Spleen (tissue), 11 donors: ENCODE measurements at regions not wholly inside any gene's neighbourhood (a gene's known extent, or its start where the extent isn't known, plus 50 kb on each side); places are given as distances from the start of the nearest gene placed in this dataset.

Experiments used
- DNase-seq: peaks from one replicate; pipeline ENCODE4 v3.0.0-alpha.2; 2020
- H3K27ac ChIP-seq, 8 donors: fragments of 200-600 bp; sonication (generic) in 7 of 8; 1 replicate in 4 of 8; 2 replicates in 4 of 8; pipeline versions ENCODE4 v1.5.0 to v1.8.0; 2016 to 2021; ENCODE audit warnings: inconsistent platforms in 4 of 8, mild to moderate bottlenecking in 4 of 8, moderate library complexity in 1 of 8
- H3K27me3 ChIP-seq, 7 donors: fragments of 200-600 bp; sonication (generic) in 6 of 7; replicated peaks in 1 of 7; 1 replicate in 4 of 7; 2 replicates in 3 of 7; pipeline versions ENCODE4 v1.5.0 to v1.8.0; 2016 to 2021; ENCODE audit warnings: inconsistent platforms in 3 of 7, mild to moderate bottlenecking in 1 of 7
- H3K36me3 ChIP-seq, 6 donors: fragments of 200-600 bp; sonication (generic) in 5 of 6; 1 replicate in 4 of 6; 2 replicates in 2 of 6; pipeline versions ENCODE4 v1.5.0 to v1.8.0; 2016 to 2021; ENCODE audit warnings: inconsistent platforms in 2 of 6
- H3K4me1 ChIP-seq, 6 donors: fragments of 200-600 bp; sonication (generic) in 5 of 6; 1 replicate in 3 of 6; 2 replicates in 3 of 6; pipeline versions ENCODE4 v1.5.0 to v1.8.0; 2016 to 2021; ENCODE audit warnings: inconsistent platforms in 3 of 6
- H3K4me3 ChIP-seq, 8 donors: fragments of 200-600 bp; sonication (generic) in 7 of 8; 1 replicate in 4 of 8; 2 replicates in 4 of 8; pipeline versions ENCODE4 v1.5.0 to v1.8.0; 2016 to 2021; ENCODE audit warnings: inconsistent platforms in 4 of 8, mild to moderate bottlenecking in 4 of 8, moderate library complexity in 2 of 8
- H3K9me3 ChIP-seq, 8 donors: fragments of 200-600 bp; sonication (generic) in 7 of 8; 1 replicate in 4 of 8; 2 replicates in 4 of 8; pipeline versions ENCODE4 v1.5.0 to v1.8.0; 2016 to 2021; ENCODE audit warnings: inconsistent platforms in 4 of 8
- CTCF ChIP-seq, 11 experiments: fragments of 200-600 bp in 7 of 11; fragments of 450-650 bp in 4 of 11; sonication (generic) in 4 of 11; IDR thresholded peaks in 8 of 11; conservative IDR thresholded peaks in 3 of 11; 1 replicate in 7 of 11; 2 replicates in 4 of 11; pipeline versions ENCODE4 v1.4.0 to v1.8.0; 2016 to 2021; ENCODE audit warnings: antibody characterized with exemption in 11 of 11, inconsistent platforms in 4 of 11, mild to moderate bottlenecking in 1 of 11
- POLR2A ChIP-seq, 3 donors: fragments of 450-650 bp; IDR thresholded peaks; one replicate each; pipeline ENCODE4 v1.5.1; 2017; ENCODE audit warnings: antibody characterized with exemption in 3 of 3, mild to moderate bottlenecking in 1 of 3
- POLR2AphosphoS5 ChIP-seq, 3 donors: sonication (generic); formaldehyde crosslinking; IDR thresholded peaks; one replicate each; pipeline ENCODE4 v1.5.1; 2017; ENCODE audit warnings: antibody characterized with exemption in 3 of 3
- WGBS, 5 donors: extraction: QIAGEN DNeasy Blood & Tissue Kit in 3 of 5; methylation state at CpG; one replicate each; pipeline versions ENCODE4 v1.1.5 to v1.1.7; 2013 to 2018; 5-methylcytosine and 5-hydroxymethylcytosine counted together
- intact Hi-C: fragments of 100-400 bp; cut with DNase I; formaldehyde crosslinking; loops from one replicate; pipeline ENCODE4 v1.15.0; 2023; ENCODE audit warnings: low total_unique reads
- donor health status: healthy with polysubstance abuse.
- donor health status: DM: no; HTN: no; CAD: no; lungs with moderate emphysema.
- donor health status: DM: no; HTN: no; CAD: no.
- donor health status: Bipolar disorder and iron deficiency.
- donor health status: healthy.
- donor health status: DM: no; HTN: no; CAD: no.
- donor health status: DM: yes; HTN: yes; CAD: no.

GRCh38 chr14:62126879-62127478 is 364.8 kb downstream of the SNAPC1 start:
- Histone ChIP-seq H3K9me3 (no peaks in the 10 kb centered on the region), H3K4me3 (no peak overlapping the region), H3K27me3 (peaks cover 0 to 8% (median 0%) of the 10 kb centered on the region in 7 donors), H3K27ac (no peak overlapping the region), H3K36me3 (no peaks in the 10 kb centered on the region), H3K4me1 (peaks cover 0 to 19% (median 0%) of the 10 kb centered on the region in 6 donors)
- no peak for TF ChIP-seq POLR2A (IDR thresholded peaks at IDR 0.05)
- peak; percentile 59 to 83 (median 75) for TF ChIP-seq CTCF (IDR thresholded peaks at IDR 0.05 in 8 of 11, conservative IDR thresholded peaks at IDR 0.05 in 3 of 11)
- TF ChIP-seq POLR2AphosphoS5 (IDR thresholded peaks at IDR 0.05), result no peak
- WGBS, 5 donors, result 12 to 15% (median 13%) methylated on average over 7 of the region's 7 CpGs
- DNase-seq, result no peak
- intact Hi-C loops, result loop anchor here (10.0 kb wide), 2 partner anchors 202 to 232 kb away; no protein-coding TSS in a partner anchor

- Histone ChIP-seq H3K4me3 (no peak overlapping the region), H3K9me3 (no peaks in the 10 kb centered on the region), H3K27ac (no peak overlapping the region), H3K27me3 (peaks cover 0 to 11% (median 0%) of the 10 kb centered on the region in 7 donors), H3K36me3 (no peaks in the 10 kb centered on the region), H3K4me1 (peaks cover 0 to 19% (median 0%) of the 10 kb centered on the region in 6 donors)
- DNase-seq, result no peak
- intact Hi-C loops, result no loop called here
- no peak for TF ChIP-seq POLR2AphosphoS5 (IDR thresholded peaks at IDR 0.05)
- no peak for TF ChIP-seq CTCF (IDR thresholded peaks at IDR 0.05 in 8 of 11, conservative IDR thresholded peaks at IDR 0.05 in 3 of 11)
- no peak for TF ChIP-seq POLR2A (IDR thresholded peaks at IDR 0.05)
- 74 to 87% (median 85%) methylated on average over 4 of the region's 4 CpGs for WGBS, 5 donors
These were observed 368.2 kb downstream of the SNAPC1 start for GRCh38 chr14:62130441-62130840.

- DNase-seq, result no peak
- H3K27ac ChIP-seq, result no peak overlapping the region
- H3K4me3 ChIP-seq, result no peak overlapping the region
- TF ChIP-seq POLR2A (IDR thresholded peaks at IDR 0.05) (no peak), CTCF (IDR thresholded peaks at IDR 0.05 in 8 of 11, conservative IDR thresholded peaks at IDR 0.05 in 3 of 11) (no peak), POLR2AphosphoS5 (IDR thresholded peaks at IDR 0.05) (no peak)
- intact Hi-C loops, result no loop called here
- no peaks in the 10 kb centered on the region for H3K36me3 ChIP-seq
- no peaks in the 10 kb centered on the region for H3K4me1 ChIP-seq
- H3K9me3 ChIP-seq, result no peaks in the 10 kb centered on the region
- WGBS, 5 donors, result 49 to 83% (median 56%) methylated on average over 1 of the region's 1 CpG
- H3K27me3 ChIP-seq, result peaks cover 0 to 9% (median 0%) of the 10 kb centered on the region in 7 donors
These were observed 371.7 kb downstream of the SNAPC1 start for GRCh38 chr14:62133776-62134550.

- 28 to 57% (median 49%) methylated on average over 1 of the region's 1 CpG for WGBS, 5 donors
- TF ChIP-seq POLR2A (IDR thresholded peaks at IDR 0.05) (no peak), POLR2AphosphoS5 (IDR thresholded peaks at IDR 0.05) (no peak), CTCF (IDR thresholded peaks at IDR 0.05 in 8 of 11, conservative IDR thresholded peaks at IDR 0.05 in 3 of 11) (no peak)
- intact Hi-C loops, result no loop called here
- H3K36me3 ChIP-seq, result no peaks in the 10 kb centered on the region
- peaks cover 0 to 12% (median 0%) of the 10 kb centered on the region in 7 donors for H3K27me3 ChIP-seq
- no peaks in the 10 kb centered on the region for H3K9me3 ChIP-seq
- no peak overlapping the region for H3K4me3 ChIP-seq
- H3K4me1 ChIP-seq, result no peaks in the 10 kb centered on the region
- H3K27ac ChIP-seq, result no peak overlapping the region
- no peak for DNase-seq
These were observed 376.4 kb downstream of the SNAPC1 start for GRCh38 chr14:62138593-62138992.
